HepG2 (cell line): ENCODE measurements at regions not wholly inside any gene's neighbourhood (a gene's known extent, or its start where the extent isn't known, plus 50 kb on each side); places are given as distances from the start of the nearest gene placed in this dataset.

ENCODE experiments used
- CTCF ChIP-seq: sonication (generic); formaldehyde crosslinking; IDR thresholded peaks from 2 replicates; pipeline ENCODE4 v1.5.0; 2020; ENCODE audit warnings: mild to moderate bottlenecking, missing genetic modification reagents, moderate library complexity
- GMEB1 ChIP-seq: sonication (generic); formaldehyde crosslinking; IDR thresholded peaks from 2 replicates; pipeline ENCODE4 v1.5.1; 2020; ENCODE audit warnings: missing genetic modification reagents, mild to moderate bottlenecking, borderline replicate concordance
- HINFP ChIP-seq: sonication (generic); formaldehyde crosslinking; IDR thresholded peaks from 2 replicates; pipeline ENCODE4 v1.4.0; 2020; ENCODE audit warnings: low read depth, mild to moderate bottlenecking, missing genetic modification reagents
- PHB2 ChIP-seq: fragments of 450-650 bp; IDR thresholded peaks from 2 replicates; pipeline ENCODE4 v1.6.1; 2018; ENCODE audit not compliant: partially characterized antibody
- TBL1XR1 ChIP-seq: fragments of 150-350 bp; IDR thresholded peaks from 2 replicates; pipeline ENCODE4 v1.6.1; 2014; ENCODE audit warnings: borderline replicate concordance, low read length; ENCODE audit not compliant: partially characterized antibody
- ZNF747 ChIP-seq: sonication (generic); formaldehyde crosslinking; IDR thresholded peaks from 2 replicates; pipeline ENCODE4 v1.8.1; 2023; ENCODE audit warnings: missing genetic modification reagents, mild to moderate bottlenecking, borderline replicate concordance
- TF ChIP-seq, protein P1 (sequence below): sonication (generic); formaldehyde crosslinking; IDR thresholded peaks from 2 replicates; pipeline ENCODE4 v1.5.0; 2020; ENCODE audit warnings: missing genetic modification reagents

GRCh38 chr13:38519229-38519911, 167.5 kb upstream of the FREM2 start:
- no peak for TF ChIP-seq ZNF747
- TF ChIP-seq GMEB1 (CRISPR knock-in tag), result no peak
- no peak for TF ChIP-seq HINFP
- no peak for TF ChIP-seq CTCF (CRISPR knock-in tag)
- no peak for TF ChIP-seq TBL1XR1
- no peak for TF ChIP-seq PHB2
- TF ChIP-seq, protein P1, sequence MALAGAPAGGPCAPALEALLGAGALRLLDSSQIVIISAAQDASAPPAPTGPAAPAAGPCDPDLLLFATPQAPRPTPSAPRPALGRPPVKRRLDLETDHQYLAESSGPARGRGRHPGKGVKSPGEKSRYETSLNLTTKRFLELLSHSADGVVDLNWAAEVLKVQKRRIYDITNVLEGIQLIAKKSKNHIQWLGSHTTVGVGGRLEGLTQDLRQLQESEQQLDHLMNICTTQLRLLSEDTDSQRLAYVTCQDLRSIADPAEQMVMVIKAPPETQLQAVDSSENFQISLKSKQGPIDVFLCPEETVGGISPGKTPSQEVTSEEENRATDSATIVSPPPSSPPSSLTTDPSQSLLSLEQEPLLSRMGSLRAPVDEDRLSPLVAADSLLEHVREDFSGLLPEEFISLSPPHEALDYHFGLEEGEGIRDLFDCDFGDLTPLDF, result no peak
